ENCODE measurements at regions not wholly inside any gene's neighbourhood (a gene's known extent, or its start where the extent isn't known, plus 50 kb on each side); places are given as distances from the start of the nearest gene placed in this dataset.

GRCh38 chr9:99445920-99446319 is 223.8 kb downstream of the SEC61B start:
- TF ChIP-seq CTCF (IDR thresholded peaks at IDR 0.05) (no peak), POLR2AphosphoS5 (IDR thresholded peaks at IDR 0.05) (no peak)
